22Rv1 (cell line): ENCODE measurements at regions not wholly inside any gene's neighbourhood (a gene's known extent, or its start where the extent isn't known, plus 50 kb on each side); places are given as distances from the start of the nearest gene placed in this dataset.

ENCODE experiments used
- CTCF ChIP-seq: fragments of 450-650 bp; IDR thresholded peaks from 2 replicates; pipeline ENCODE4 v1.5.1; 2017; ENCODE audit warnings: mild to moderate bottlenecking
- ZFX ChIP-seq: fragments of 450-650 bp; IDR thresholded peaks from 2 replicates; pipeline ENCODE4 v1.6.1; 2017; ENCODE audit warnings: antibody characterized with exemption, borderline replicate concordance

- TF ChIP-seq CTCF = no peak
- TF ChIP-seq ZFX = no peak
These were observed 69.1 kb upstream of the CPSF6 start for GRCh38 chr12:69170293-69170692.
